Transverse colon (tissue), 3 donors: ENCODE measurements at regions not wholly inside any gene's neighbourhood (a gene's known extent, or its start where the extent isn't known, plus 50 kb on each side); places are given as distances from the start of the nearest gene placed in this dataset.

ENCODE experiments used
- EP300 ChIP-seq: sonication (generic); formaldehyde crosslinking; IDR thresholded peaks from one replicate; pipeline ENCODE4 v1.6.1; 2017; ENCODE audit warnings: antibody characterized with exemption, low read depth
- POLR2A ChIP-seq: fragments of 450-650 bp; IDR thresholded peaks from one replicate; pipeline ENCODE4 v1.6.1; 2016; ENCODE audit warnings: antibody characterized with exemption, mild to moderate bottlenecking, moderate library complexity
- TF ChIP-seq, protein P1 (sequence below), 5 experiments: fragments of 200-600 bp in 3 of 5; fragments of 450-650 bp in 2 of 5; sonication (generic) in 3 of 5; IDR thresholded peaks; 1 replicate in 2 of 5; 2 replicates in 3 of 5; pipeline ENCODE4 v1.5.1; 2016 to 2017; ENCODE audit warnings: antibody characterized with exemption in 5 of 5, inconsistent platforms in 3 of 5, mild to moderate bottlenecking in 2 of 5, moderate library complexity in 1 of 5

DNA sequence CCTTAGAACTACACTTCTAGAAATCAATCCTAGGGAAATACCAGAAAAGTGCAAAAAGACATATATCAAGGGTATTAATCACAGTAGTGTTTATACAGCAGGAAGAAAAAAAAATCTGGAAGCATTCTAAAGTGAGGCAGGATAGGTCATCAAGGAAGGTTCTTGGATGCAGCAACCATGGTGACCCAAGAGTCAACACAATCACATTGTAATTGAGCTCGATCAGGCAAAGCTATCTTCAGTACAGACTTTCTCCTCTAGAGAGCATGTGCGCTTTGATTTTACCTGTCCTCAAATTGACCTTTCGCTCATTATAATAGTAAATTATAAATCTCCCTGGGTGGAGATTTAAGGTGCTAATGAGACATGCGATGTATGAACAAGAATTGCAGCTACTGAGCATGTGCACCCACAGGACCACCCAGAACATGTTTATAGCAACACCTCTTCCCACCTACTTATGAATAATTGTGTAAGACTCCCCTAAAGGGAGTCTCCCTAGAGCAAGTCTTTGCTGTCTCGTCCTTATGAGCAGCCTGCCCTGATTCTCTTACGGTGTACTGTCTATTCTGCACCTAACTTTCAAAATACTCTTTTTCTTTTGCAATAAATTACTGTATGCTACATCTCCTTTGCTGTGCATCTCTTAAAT is 297.7 kb downstream of the ATPSCKMT start:
- TF ChIP-seq, protein P1, sequence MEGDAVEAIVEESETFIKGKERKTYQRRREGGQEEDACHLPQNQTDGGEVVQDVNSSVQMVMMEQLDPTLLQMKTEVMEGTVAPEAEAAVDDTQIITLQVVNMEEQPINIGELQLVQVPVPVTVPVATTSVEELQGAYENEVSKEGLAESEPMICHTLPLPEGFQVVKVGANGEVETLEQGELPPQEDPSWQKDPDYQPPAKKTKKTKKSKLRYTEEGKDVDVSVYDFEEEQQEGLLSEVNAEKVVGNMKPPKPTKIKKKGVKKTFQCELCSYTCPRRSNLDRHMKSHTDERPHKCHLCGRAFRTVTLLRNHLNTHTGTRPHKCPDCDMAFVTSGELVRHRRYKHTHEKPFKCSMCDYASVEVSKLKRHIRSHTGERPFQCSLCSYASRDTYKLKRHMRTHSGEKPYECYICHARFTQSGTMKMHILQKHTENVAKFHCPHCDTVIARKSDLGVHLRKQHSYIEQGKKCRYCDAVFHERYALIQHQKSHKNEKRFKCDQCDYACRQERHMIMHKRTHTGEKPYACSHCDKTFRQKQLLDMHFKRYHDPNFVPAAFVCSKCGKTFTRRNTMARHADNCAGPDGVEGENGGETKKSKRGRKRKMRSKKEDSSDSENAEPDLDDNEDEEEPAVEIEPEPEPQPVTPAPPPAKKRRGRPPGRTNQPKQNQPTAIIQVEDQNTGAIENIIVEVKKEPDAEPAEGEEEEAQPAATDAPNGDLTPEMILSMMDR (IDR thresholded peaks at IDR 0.05): no peak
- TF ChIP-seq EP300 (no peak), POLR2A (no peak)
